Neural cell (in vitro differentiated cells): ENCODE measurements at regions not wholly inside any gene's neighbourhood (a gene's known extent, or its start where the extent isn't known, plus 50 kb on each side); places are given as distances from the start of the nearest gene placed in this dataset.

Experiments
- POLR2AphosphoS5 ChIP-seq: IDR thresholded peaks from 2 replicates; pipeline ENCODE4 v1.6.1; 2012
- TF ChIP-seq, protein P1 (sequence below): fragments of 450-650 bp; IDR thresholded peaks from 2 replicates; pipeline ENCODE4 v1.5.1; 2014; ENCODE audit warnings: antibody characterized with exemption, mild to moderate bottlenecking, moderate library complexity; ENCODE audit not compliant: poor library complexity, severe bottlenecking
- TF ChIP-seq, protein P2 (sequence below): IDR thresholded peaks from 2 replicates; pipeline ENCODE4 v1.6.1; 2012; ENCODE audit warnings: borderline replicate concordance

DNA sequence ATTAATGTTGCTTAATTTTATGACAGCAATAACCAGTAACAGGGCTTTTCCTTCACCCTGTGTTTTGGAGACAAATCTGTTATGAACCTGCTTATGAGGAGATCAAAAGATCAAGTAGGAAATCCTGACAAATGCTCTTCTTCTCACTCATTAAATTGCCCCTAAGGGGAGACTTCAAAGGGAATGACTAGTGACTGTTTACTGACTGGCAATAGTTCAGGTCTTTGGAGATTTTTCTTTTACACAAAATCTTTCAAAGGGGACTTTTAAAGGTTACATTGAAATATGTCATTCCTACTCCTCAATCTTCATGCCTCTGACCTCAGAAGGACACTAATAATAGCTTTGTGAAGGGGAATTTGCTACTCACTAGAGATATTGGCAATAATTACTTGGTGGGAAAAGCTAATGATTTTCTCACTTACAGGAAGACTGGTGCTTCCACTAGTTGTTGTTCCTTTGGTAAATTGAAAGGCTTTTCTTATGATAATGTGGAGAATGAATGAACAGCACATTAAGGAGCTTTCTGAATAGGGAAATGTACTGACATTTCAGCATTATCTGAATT lies 292.9 kb upstream of the CA10 start:
- TF ChIP-seq, protein P1, sequence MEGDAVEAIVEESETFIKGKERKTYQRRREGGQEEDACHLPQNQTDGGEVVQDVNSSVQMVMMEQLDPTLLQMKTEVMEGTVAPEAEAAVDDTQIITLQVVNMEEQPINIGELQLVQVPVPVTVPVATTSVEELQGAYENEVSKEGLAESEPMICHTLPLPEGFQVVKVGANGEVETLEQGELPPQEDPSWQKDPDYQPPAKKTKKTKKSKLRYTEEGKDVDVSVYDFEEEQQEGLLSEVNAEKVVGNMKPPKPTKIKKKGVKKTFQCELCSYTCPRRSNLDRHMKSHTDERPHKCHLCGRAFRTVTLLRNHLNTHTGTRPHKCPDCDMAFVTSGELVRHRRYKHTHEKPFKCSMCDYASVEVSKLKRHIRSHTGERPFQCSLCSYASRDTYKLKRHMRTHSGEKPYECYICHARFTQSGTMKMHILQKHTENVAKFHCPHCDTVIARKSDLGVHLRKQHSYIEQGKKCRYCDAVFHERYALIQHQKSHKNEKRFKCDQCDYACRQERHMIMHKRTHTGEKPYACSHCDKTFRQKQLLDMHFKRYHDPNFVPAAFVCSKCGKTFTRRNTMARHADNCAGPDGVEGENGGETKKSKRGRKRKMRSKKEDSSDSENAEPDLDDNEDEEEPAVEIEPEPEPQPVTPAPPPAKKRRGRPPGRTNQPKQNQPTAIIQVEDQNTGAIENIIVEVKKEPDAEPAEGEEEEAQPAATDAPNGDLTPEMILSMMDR: no peak
- TF ChIP-seq POLR2AphosphoS5: no peak
- TF ChIP-seq, protein P2, sequence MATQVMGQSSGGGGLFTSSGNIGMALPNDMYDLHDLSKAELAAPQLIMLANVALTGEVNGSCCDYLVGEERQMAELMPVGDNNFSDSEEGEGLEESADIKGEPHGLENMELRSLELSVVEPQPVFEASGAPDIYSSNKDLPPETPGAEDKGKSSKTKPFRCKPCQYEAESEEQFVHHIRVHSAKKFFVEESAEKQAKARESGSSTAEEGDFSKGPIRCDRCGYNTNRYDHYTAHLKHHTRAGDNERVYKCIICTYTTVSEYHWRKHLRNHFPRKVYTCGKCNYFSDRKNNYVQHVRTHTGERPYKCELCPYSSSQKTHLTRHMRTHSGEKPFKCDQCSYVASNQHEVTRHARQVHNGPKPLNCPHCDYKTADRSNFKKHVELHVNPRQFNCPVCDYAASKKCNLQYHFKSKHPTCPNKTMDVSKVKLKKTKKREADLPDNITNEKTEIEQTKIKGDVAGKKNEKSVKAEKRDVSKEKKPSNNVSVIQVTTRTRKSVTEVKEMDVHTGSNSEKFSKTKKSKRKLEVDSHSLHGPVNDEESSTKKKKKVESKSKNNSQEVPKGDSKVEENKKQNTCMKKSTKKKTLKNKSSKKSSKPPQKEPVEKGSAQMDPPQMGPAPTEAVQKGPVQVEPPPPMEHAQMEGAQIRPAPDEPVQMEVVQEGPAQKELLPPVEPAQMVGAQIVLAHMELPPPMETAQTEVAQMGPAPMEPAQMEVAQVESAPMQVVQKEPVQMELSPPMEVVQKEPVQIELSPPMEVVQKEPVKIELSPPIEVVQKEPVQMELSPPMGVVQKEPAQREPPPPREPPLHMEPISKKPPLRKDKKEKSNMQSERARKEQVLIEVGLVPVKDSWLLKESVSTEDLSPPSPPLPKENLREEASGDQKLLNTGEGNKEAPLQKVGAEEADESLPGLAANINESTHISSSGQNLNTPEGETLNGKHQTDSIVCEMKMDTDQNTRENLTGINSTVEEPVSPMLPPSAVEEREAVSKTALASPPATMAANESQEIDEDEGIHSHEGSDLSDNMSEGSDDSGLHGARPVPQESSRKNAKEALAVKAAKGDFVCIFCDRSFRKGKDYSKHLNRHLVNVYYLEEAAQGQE: no peak
